Testis (tissue), 2 donors: ENCODE measurements at regions not wholly inside any gene's neighbourhood (a gene's known extent, or its start where the extent isn't known, plus 50 kb on each side); places are given as distances from the start of the nearest gene placed in this dataset.

Source experiments
- DNase-seq: peaks from one replicate; pipeline ENCODE4 v3.0.0-alpha.2; 2019
- H3K27ac ChIP-seq, 2 donors: fragments of 200-600 bp; sonication (generic); one replicate each; pipeline ENCODE4 v1.5.1; 2019
- H3K27me3 ChIP-seq: fragments of 200-600 bp; sonication (generic); one replicate; pipeline ENCODE4 v1.5.1; 2019
- H3K36me3 ChIP-seq: fragments of 200-600 bp; sonication (generic); one replicate; pipeline ENCODE4 v1.5.1; 2017; ENCODE audit warnings: low read depth; ENCODE audit errors: missing control alignments
- H3K4me1 ChIP-seq: fragments of 200-600 bp; sonication (generic); one replicate; pipeline ENCODE4 v1.5.1; 2019
- H3K4me3 ChIP-seq, 2 donors: fragments of 200-600 bp; sonication (generic); one replicate each; pipeline ENCODE4 v1.5.1; 2017 to 2019
- H3K9me3 ChIP-seq: fragments of 200-600 bp; sonication (generic); one replicate; pipeline ENCODE4 v1.5.1; 2017
- CTCF ChIP-seq, 3 experiments: fragments of 450-650 bp in 2 of 3; fragments of 200-600 bp in 1 of 3; sonication (generic) in 1 of 3; IDR thresholded peaks; one replicate each; pipeline ENCODE4 v1.5.1; 2016 to 2019; ENCODE audit warnings: antibody characterized with exemption in 3 of 3, mild to moderate bottlenecking in 2 of 3, moderate library complexity in 1 of 3
- POLR2A ChIP-seq: fragments of 450-650 bp; IDR thresholded peaks from one replicate; pipeline ENCODE4 v1.6.1; 2017; ENCODE audit warnings: antibody characterized with exemption, mild to moderate bottlenecking, moderate library complexity
- WGBS, 2 donors: methylation state at CpG; one replicate each; pipeline ENCODE4 v1.1.5; 2018; 5-methylcytosine and 5-hydroxymethylcytosine counted together
- intact Hi-C: fragments of 100-400 bp; cut with DNase I; formaldehyde crosslinking; loops from one replicate; pipeline ENCODE4 v1.15.1; 2023; ENCODE audit warnings: low total_unique reads

DNA sequence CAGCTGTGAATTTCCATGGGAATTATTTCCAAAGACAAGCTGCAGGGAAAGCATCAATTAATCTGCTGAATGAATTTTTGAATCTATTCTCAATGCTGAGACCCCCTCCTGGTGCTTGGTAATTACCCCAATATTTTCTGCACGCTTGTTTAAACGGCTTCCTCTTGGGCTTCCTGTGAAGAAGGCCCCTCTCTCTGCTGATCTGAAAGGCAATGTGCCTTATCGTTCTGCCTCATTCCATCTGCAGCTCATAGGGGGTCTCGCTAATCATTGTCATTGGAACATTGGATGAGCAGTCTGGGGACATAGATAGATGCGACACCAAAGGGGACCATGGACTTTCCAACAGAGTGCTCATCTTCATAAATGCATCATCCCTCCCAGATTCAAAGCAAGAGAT lies 851.6 kb downstream of the PDHA2 start:
- Histone ChIP-seq H3K27ac (no peak overlapping the region), H3K36me3 (no peaks in the 10 kb centered on the region), H3K27me3 (no peaks in the 10 kb centered on the region), H3K9me3 (no peaks in the 10 kb centered on the region), H3K4me1 (no peaks in the 10 kb centered on the region), H3K4me3 (no peak overlapping the region)
- intact Hi-C loops = no loop called here
- no peak for DNase-seq
- 79 to 93% methylated on average over 5 of the region's 5 CpGs for WGBS, 2 donors
- TF ChIP-seq CTCF (IDR thresholded peaks at IDR 0.05) (no peak), POLR2A (no peak)

DNA sequence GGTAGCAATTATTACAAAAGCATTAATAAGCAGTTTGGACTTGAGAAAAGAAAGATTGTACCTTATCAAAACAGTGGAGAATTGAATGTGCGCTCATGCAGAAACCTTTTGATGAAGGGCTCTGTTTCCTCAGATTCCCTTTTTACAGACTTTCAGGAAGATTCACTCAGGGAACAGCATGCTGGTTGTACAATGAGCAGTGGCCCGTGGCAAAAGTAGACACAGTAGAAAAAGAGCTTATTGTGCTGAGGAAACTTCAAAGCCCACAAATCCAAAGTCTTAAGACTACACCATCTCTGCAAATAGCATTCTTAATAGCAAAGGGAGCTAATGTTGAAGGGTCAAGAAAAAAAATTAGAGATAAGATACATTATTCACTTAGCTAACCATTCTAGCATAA lies 858.9 kb downstream of the PDHA2 start:
- Histone ChIP-seq H3K36me3 (no peaks in the 10 kb centered on the region), H3K4me1 (no peaks in the 10 kb centered on the region), H3K27me3 (no peaks in the 10 kb centered on the region), H3K4me3 (no peak overlapping the region), H3K27ac (no peak overlapping the region), H3K9me3 (no peaks in the 10 kb centered on the region)
- no peak for DNase-seq
- TF ChIP-seq POLR2A (no peak), CTCF (IDR thresholded peaks at IDR 0.05) (no peak)
- intact Hi-C loops = no loop called here
- 75 to 80% methylated on average over 2 of the region's 2 CpGs for WGBS, 2 donors

- no peaks in the 10 kb centered on the region for H3K4me1 ChIP-seq
- H3K27ac ChIP-seq = no peak overlapping the region
- no peaks in the 10 kb centered on the region for H3K36me3 ChIP-seq
- intact Hi-C loops = no loop called here
- no peaks in the 10 kb centered on the region for H3K9me3 ChIP-seq
- TF ChIP-seq POLR2A (no peak), CTCF (IDR thresholded peaks at IDR 0.05) (no peak)
- no peak overlapping the region for H3K4me3 ChIP-seq
- H3K27me3 ChIP-seq = no peaks in the 10 kb centered on the region
- 78% methylated on average over 2 of the region's 2 CpGs for WGBS, 2 donors
- no peak for DNase-seq
Measured at GRCh38 chr4:96703265-96703664, 863.4 kb downstream of the PDHA2 start.

- H3K27ac ChIP-seq = no peak overlapping the region
- H3K36me3 ChIP-seq = no peaks in the 10 kb centered on the region
- H3K4me1 ChIP-seq = no peaks in the 10 kb centered on the region
- H3K4me3 ChIP-seq = no peak overlapping the region
- TF ChIP-seq CTCF (IDR thresholded peaks at IDR 0.05) (no peak), POLR2A (no peak)
- no peaks in the 10 kb centered on the region for H3K27me3 ChIP-seq
- WGBS, 2 donors = 85 to 94% methylated on average over 1 of the region's 1 CpG
- intact Hi-C loops = no loop called here
- H3K9me3 ChIP-seq = no peaks in the 10 kb centered on the region
- no peak for DNase-seq
Measured at GRCh38 chr4:96708766-96709165, 868.9 kb downstream of the PDHA2 start.

GRCh38 chr4:96713271-96713850 lies 873.5 kb downstream of the PDHA2 start:
- Histone ChIP-seq H3K9me3 (no peaks in the 10 kb centered on the region), H3K27me3 (no peaks in the 10 kb centered on the region), H3K4me3 (no peak overlapping the region), H3K36me3 (no peaks in the 10 kb centered on the region), H3K4me1 (no peaks in the 10 kb centered on the region), H3K27ac (no peak overlapping the region)
- intact Hi-C loops = no loop called here
- no peak for DNase-seq
- WGBS, 2 donors = 60 to 68% methylated on average over 7 of the region's 7 CpGs
- no peak for TF ChIP-seq POLR2A
- TF ChIP-seq CTCF (IDR thresholded peaks at IDR 0.05) = no peak
